CD4-positive, alpha-beta T cell treated with Interleukin-6 at 100 ng/mL for 8 hours (primary cell): ENCODE measurements at regions not wholly inside any gene's neighbourhood (a gene's known extent, or its start where the extent isn't known, plus 50 kb on each side); places are given as distances from the start of the nearest gene placed in this dataset.

Experiments
- DNase-seq: peaks from one replicate; pipeline ENCODE4 v3.0.0-alpha.2; 2020; ENCODE audit warnings: mixed read lengths, low spot score

- no peak for DNase-seq
Observed at GRCh38 chr3:174776636-174777035, 82.5 kb upstream of the NAALADL2 start.

- DNase-seq: no peak
Observed at GRCh38 chr3:174777813-174778212, 81.3 kb upstream of the NAALADL2 start.

GRCh38 chr3:174783502-174783901 is 75.6 kb upstream of the NAALADL2 start:
- DNase-seq: no peak

GRCh38 chr3:174784206-174784934 is 74.8 kb upstream of the NAALADL2 start:
- DNase-seq: no peak

- no peak for DNase-seq
Observed at GRCh38 chr3:174786825-174787224, 72.3 kb upstream of the NAALADL2 start.

- no peak for DNase-seq
Observed at GRCh38 chr3:174791161-174791560, 68.0 kb upstream of the NAALADL2 start.

GRCh38 chr3:174792864-174793263 is 66.3 kb upstream of the NAALADL2 start:
- DNase-seq: no peak
